ENCODE measurements at regions not wholly inside any gene's neighbourhood (a gene's known extent, or its start where the extent isn't known, plus 50 kb on each side); places are given as distances from the start of the nearest gene placed in this dataset.

DNA sequence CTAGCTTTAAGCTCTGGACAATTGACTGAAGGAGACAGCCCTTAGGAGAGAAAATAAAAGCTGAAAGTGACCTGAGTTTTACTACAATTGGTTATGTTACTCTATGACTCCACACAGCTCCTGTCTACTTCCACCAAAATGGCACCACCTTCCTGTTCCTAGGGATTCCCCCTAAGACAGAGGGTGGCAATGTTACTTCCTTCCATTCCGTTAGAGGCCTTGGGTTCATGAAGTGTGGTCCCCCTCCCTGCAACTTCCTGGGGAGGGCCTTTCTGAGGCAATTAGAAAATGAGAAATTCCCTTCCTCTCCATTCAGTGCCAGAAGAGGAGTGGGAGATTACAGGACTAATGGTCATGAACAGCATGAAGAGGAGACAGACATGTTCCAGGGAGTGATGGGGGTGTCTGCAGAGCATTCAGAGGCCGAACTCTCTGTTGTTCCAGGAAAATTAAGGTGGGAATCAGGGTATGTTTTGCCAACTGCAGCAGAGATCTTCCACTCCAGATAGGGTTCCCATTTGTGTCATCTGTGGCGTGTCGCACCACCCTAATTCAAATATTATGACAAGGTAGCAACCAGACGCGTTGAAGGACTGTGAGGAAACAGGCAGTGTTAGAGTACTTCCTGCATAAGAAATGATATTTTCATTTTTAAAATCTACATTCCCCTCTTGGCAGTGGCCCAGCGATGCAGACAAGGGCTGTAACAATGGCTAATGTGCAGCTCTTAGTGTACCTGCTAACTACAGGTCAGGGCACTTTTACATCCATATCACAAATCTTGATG is 53.1 kb upstream of the TRIM67 start:
- no peak for DNase-seq (ENCODE audit: low read depth, low spot score)

DNA sequence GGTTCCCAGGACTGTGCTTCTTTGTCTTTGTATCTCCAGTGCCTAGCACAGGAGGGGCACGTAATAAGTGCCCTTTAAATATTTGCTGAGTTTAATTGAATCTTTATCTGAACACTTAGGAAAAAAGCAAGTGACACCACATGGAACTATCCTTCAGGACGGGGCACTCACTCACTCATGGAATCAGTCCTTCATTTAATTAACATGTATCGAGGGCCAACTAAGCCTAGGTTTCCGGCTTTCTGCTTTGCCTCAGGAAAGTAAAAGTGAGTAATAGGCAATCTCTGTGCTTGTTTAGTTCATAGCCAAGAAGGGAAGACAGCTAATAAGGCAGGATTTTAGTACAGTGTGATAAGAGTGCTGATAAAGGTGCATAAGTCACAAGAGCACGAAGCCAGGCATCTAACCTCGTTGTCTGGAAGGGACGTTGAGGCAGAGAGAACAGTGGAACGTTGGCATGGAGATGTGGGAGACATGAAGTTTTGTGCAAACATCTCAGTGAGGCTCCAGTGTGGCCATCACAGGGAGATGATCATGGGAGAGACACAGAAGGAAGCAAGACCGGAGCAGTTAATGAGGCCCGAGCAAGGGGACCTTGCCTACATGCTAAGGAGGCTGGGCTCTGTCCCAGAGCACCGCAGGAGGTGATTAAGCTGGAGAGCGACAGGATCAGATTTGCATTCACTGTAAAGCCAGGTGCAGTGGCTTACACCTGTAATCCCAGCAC is 54.1 kb upstream of the TRIM67 start:
- DNase-seq (ENCODE audit: low read depth, low spot score), result no peak

DNA sequence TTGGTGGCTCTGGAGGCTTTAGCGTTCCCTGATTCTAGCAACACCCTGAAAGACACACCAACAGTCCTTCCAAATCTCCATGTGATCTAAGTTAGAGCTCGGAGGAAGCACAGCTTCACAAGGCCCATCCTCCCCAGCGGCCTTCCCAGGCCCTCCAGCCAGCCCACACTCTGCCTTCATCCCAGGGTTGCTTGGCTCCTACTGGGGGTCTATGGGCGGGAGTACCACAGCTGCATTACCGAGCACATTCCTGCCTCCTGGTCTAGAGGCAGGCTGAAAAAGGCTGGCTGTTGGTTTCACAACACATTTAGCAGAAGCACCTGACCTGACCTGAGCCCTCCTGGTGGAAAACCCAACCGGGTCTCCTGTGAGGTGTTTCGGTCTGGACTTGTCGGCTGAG is 54.7 kb upstream of the TRIM67 start:
- DNase-seq (ENCODE audit: low read depth, low spot score), result no peak

DNA sequence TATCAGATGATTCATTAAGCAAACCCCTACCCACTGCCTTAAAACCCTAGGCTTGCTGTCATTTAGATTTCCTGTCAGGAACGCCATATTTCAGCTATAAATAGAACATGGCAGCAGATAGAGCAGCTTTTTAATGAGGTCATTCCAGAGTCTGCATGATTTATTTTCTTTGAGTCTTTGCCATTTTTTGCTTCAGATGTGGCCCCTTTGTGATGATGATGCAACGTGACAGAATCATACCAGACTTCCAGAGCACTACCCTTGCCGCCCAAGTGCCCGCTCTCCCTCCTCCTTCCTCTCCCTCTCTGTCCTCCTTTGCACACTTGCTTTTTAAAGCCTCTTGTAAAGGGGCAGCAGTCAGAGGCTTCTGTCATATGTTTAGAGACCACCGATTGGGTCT is 55.5 kb upstream of the TRIM67 start:
- peak; percentile 63 for DNase-seq (ENCODE audit: low read depth, low spot score)

DNA sequence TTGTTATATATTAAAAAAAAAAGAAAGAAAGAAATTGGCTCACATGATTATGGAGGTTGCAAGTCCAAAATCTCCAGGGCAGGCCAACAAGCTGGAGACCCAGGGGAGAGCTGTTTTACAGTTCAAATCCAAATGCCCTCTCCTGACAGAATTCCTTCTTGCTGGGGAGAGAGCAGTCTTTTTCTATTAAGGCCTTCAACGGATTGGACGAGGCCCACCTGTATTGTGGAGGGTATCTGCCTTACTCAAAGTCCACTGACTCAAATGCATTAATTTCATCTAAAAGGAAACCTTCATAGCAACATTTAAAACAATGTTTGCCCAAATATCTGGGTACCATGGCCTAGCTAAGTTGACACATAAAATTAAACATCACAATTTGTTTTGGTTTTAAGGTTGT is 56.9 kb upstream of the TRIM67 start:
- DNase-seq (ENCODE audit: low read depth, low spot score), result no peak

DNA sequence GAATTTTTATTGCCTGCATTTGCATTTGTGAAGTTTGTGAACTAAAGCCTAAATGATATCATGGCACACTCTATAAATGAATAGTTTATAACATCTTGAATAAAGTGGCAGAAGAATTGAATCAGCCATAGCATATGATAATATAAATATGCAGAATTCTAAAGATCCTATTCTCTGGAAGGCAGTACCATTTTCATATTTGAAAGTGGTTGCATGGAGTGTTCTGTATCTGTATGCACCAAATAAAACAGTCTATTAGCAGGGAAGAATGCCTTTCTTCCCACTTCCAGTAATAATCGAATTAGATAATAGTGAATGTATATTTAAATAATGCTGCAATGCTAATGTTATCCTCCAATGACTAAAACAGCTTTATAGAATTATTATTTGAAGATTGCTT is 57.9 kb upstream of the TRIM67 start:
- DNase-seq (ENCODE audit: low read depth, low spot score), result no peak

DNA sequence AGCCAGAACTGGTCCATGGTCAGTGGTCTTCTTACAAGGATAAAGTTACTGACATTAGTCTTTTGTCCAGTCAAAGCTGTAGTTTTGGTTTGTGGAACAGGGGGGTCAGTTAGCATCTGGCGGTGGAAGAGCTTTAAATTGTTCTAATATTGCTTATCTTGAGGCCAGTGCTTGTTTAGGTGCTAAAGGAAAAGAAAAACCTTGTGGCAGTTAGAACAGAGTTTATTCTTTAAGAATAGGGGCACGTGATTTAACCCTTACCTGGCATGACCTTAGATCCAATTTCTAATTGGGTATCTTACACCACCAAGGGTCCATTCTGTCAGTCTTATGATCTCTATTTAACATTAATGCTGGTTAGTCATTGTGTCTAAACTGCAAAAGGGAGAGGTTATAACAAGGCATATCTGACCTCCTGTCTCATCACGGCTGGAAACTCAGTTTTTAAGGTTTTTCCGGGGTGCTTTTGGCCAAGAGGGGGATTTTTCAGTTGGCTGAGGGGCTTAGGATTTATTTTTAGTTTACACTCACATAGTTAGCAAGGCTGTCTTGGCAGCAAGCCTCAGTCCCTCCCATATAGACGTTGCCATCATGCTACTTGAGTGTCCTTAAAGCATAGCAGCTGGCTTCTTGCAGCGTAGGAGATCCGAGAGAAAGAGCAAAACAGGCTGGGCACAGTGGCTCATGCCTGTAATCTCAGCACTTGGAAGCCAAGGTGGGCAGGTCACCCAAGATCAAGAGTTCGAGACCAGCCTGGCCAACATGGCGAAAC is 60.1 kb upstream of the FAM89A start:
- DNase-seq (ENCODE audit: low read depth, low spot score), result no peak

DNA sequence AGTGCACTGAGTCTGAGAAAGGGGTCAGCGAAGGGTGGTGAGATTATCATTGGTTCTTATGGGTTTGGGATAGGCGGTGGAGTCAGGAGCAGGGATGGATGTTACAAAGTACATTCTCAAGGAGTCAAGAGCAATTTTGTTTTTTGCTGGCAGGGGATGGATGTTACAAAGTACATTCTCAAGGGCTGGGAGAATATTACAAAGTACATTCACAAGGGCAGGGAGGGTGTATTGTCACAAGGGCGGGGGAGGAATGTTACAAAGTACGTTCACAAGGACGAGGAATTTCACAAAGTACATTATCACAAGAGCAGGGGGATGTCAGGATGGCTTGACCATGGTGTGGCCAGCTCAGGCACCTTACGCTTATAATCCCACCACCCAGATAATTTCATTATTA is 59.3 kb upstream of the FAM89A start:
- no peak for DNase-seq (ENCODE audit: low read depth, low spot score)

DNA sequence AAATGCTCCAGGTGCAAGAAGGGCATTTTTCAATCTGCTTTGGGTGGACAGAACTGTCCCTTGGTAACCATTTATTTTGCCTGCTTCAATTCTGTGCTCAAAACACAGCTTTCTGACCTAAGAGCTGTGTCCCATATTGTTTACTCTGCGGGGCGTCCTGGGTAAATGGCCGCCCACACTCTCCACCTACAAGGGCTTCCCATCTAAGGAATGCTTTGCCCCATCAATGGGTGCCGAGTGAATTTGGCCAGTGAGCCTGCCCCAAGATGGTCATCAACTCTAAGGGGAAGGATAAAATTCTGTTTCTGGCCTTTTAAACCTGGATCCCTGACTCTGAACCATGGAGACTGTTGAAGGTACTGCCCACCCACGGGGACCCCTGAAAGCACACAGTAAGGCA is 55.5 kb upstream of the FAM89A start:
- no peak for DNase-seq (ENCODE audit: low read depth, low spot score)

DNA sequence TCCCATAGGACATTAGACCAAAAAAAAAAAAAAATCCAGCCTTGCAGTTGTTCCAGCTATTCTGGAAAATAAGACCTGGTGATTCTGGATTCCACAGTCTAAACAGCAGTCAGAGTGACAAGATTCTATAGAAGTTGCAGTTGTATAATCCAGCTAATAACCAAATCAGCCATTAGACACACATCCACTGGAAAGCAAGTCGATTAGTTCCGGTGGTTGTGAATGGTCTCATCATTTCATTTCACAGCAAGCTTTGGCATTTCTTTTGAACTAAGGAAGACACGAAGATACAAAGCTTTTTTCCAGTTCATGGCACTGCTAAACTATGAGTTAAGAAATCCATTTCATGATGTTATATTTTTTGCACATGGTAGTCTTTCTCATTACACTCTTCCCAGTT is 54.4 kb upstream of the FAM89A start:
- DNase-seq (ENCODE audit: low read depth, low spot score), result no peak

DNA sequence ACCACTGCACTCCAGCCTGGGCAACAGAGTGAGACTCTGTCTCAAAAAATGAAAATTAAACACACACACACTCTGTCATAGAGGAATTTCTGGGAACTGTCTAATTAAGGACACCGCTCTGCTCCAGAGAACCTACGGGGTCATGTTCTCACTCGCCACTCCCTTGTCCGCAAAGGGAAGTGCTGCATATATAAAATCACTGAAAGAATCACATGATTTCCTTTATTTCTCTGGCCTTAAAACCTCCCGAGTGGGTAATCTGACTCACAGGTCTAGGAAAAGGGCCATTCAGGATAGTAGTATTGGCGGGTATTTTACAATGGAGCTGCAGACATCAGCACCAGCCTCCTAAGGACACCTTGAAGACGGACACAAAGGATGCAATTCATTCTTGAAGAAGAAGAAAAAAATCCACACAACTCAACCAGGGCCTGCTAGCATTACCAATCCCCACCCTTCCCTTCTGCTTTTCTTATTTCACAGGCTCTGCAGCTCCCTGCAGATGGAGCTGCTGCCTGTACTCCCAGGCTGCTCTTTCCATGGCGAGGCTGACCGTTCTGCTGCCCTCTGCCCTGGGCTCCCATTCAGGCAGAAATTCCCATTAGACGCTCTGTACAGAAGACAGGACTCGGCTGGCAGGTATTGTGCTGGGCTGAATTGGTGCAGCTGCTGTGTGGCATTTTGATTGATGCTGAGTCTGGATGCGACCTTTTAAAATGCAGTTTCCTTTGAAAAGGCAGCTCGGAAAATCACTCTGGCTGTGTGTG is 53.3 kb upstream of the FAM89A start:
- DNase-seq (ENCODE audit: low read depth, low spot score), result peak; percentile 4

DNA sequence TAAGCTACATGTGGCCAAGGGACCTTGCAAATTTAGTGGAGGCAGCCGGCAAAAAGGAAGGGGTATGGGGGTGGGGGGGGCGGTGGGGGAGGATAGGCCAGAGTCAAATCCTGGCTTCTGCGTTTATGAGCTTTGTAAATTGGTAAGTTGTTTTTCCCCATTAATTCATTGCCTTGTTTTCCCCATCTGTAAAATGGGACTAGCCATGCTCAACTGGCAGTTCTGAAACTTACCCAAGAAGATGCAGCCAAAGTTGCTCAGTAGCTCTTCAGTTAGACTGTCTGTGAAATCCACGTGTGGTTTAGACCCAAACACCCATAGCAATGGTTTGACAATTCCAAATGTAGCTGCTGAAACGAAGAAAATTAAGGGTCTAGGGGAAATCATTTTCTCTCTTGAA is 52.3 kb upstream of the FAM89A start:
- DNase-seq (ENCODE audit: low read depth, low spot score), result no peak

DNA sequence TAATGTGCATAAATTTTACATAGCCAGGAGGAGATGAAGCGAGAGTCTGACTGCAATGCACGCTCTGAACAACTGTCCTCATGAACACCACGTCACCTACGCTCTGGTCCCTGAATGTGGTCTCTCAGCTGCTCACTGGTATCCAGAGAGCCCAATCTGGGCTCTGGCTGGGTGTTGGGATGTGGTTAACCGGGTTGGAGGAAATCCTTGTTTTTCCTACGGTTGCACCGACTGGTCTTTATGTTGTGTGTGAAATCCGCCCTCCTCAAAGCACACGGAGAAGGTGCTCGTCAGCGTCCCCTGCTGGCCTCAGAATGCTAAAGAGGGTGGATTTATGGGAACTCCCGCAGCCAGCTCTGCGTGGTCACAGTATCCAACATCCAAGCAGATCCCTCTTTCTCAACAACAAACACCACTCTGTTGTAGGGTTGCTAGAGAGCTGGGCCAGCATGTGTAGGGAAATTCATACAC is 51.8 kb upstream of the FAM89A start:
- no peak for DNase-seq (ENCODE audit: low read depth, low spot score)

DNA sequence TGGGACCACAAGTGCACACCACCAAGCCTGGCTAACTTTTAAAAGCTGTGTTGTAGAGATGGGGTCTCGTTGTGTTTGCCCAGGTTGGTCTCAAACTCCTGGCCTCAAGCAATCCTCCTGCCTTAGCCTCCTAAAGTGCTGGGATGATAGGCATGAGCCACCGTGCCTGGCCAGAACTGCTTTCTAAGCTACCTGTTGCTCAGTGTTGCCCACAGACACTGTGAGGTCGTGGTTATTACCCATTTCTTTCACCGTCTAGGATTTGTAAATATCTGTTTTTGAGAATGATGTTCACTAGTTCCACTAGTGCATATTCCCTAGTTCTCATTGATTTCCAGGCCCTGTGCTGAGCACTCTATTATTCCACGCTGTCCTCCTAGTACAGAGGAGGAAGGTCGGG is 51.4 kb upstream of the FAM89A start:
- DNase-seq (ENCODE audit: low read depth, low spot score), result no peak
